ENCODE measurements at regions not wholly inside any gene's neighbourhood (a gene's known extent, or its start where the extent isn't known, plus 50 kb on each side); places are given as distances from the start of the nearest gene placed in this dataset.

- peak in 1 of 3 experiments; percentile 12 for DNase-seq
Observed at GRCh38 chr5:175163586-175164275, 280.3 kb downstream of the DRD1 start.

DNA sequence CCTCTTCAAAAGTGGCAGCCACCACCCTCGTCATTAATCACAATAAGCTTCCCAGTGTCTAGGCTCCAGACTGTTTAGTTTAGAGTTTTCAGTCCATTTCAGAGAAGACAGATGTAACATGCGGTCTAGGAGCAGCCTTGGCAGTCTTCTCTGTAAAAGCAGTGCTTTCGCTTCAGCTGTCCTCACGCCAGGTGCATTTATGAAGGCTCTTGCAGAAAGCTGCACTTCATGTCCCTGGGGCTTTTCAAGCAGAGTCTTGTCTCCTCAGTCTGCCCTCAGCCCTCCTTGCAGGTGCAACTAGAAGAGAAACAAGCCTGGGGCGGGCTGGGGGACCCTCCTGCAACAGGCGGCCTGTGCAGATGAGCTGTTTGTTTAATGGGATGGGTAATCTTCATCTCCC is 281.9 kb downstream of the DRD1 start:
- DNase-seq = peak; percentile 36 to 96 (median 86)

GRCh38 chr5:175159956-175160355 is 284.0 kb downstream of the DRD1 start:
- DNase-seq = no peak

DNA sequence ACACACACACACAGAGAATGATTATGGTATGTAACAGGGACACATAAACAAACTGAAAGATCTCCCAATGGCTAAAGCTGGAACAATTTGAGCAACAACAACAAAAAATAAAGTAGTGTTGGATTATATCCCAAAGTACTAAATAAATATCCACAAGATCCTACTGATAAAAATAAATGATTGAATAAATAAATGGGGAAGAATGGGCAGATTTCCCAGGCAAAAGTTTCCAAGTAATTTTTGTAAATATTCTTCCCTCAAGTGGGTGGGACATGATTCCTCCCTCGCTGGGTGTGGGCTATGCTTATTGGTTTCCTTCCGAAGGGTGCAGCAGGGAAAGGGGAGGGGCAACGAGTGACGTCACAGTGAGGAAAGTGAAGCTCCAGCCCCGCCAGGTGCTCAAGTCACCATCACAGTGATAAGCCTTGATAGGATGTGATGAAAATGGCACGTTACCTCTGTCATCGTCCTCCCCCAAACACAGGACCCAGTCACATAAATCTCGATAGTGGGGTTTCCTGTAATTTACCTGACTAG is 295.3 kb downstream of the DRD1 start:
- DNase-seq = no peak

DNA sequence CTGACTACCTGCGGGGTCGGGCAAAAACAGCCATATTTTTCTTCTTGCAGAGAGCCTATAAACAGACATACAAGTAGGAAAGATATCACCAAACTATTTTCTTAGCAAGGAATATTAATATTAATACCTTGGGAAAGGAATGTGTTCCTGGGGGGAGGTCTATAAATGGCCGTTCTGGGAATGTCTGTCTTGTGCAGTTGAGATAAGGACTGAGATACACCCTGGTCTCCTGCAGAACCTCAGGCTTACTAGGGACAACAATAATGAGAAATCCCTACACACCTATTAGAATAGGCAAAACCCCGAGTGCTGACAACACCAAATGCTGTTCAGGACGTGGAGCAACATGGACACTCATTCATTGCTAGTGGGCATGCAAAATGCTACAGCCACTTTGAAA is 297.2 kb downstream of the DRD1 start:
- no peak for DNase-seq

GRCh38 chr5:175141421-175141820 is 302.6 kb downstream of the DRD1 start:
- no peak for DNase-seq

DNA sequence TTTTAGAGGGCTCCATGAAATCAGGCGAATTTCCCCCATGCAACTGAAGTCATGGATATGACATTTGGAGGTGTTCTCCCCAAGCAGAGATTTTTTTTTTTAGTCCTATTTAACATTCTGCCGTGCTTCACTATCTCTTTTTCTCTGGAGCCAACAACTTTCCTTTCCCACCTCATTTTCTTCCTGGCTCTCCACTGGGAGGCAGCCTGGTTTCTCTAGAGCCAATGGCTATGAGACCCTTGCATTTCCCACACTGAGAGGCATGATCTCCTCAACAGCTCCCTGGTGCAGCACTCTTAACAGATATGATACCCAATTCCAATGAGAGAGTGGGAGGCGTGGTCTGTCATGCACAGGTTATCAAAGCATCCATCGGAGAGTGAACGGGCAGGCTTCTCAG is 310.8 kb downstream of the DRD1 start:
- peak in 1 of 3 experiments; percentile 13 for DNase-seq

GRCh38 chr5:175131432-175131831 is 312.6 kb downstream of the DRD1 start:
- no peak for DNase-seq

DNA sequence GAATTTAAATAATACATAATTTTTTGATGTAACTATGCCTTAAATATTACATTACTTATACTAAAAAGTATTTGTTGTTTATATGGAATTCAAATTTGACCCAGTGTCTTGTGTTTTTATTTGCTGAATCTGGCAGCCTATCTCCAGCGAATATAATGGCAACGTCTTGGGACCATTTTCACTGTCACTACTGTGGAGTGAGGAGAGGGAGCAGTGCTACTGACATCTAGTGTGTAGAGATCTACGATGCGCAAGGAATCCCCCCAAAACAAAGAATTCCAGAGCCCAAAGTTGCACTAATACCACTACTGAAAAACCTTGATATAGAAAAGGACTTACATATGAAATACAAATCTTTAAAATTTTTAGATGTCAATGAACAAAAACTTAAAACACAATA is 314.4 kb downstream of the DRD1 start:
- DNase-seq = no peak

DNA sequence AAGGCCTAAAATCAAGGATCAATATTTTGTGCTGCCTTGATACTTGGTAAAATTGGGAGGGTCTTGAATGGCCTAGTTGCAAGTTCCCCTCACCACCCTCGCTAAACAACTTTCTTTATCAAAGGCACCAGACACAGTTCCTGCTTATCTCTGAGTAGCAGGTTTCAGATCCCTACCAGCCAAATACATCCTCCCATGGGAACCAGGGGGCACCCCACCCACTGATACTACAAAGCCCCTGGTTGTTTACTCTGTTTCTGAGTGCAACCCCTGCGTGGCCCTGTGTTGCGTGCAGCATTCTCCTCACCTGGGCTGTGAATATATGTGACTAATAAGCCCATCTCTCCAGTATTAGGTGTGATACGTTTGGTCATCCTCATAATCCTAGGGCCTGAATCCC is 314.9 kb downstream of the DRD1 start:
- no peak for DNase-seq

DNA sequence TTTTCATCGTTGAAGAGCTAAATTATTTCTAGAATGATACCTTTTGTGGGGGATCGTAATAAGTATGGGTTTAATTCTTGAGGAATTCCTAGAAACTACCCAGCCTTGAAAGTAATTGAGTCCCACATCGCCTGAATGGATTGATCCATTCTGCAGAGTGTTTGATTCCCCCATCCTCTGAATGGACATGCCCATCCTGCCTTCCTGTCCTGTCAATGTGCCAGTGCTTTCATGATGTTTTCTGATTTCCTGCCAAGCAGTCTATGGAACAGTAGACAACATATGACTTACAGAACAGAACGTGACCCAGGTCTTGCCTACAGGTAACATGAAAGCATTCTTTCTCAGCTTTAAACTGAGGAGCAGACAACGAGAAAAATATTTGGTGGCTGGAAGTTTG is 319.2 kb downstream of the DRD1 start:
- DNase-seq = no peak

- no peak for DNase-seq
Observed at GRCh38 chr5:175124251-175124813, 319.6 kb downstream of the DRD1 start.

DNA sequence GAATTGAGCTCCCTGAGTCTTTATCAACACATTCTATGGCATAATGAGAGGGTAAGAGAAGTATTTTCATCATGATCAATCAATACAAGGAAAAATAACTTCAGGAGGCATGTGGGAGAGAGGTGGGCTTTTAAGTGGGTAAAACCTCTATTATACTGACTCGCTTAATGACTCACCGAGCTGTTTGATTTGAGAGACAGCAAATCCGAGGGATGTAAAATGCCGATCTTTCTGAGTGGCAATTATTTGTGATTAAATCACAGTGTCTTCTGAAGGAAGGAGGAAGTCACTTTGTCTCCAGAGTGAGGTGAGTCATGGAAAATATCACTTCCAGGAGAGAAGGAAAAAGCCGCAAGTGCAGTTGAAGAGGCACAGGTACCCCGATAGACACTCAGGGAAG is 320.4 kb downstream of the DRD1 start:
- DNase-seq = peak in 1 of 3 experiments; percentile 1

DNA sequence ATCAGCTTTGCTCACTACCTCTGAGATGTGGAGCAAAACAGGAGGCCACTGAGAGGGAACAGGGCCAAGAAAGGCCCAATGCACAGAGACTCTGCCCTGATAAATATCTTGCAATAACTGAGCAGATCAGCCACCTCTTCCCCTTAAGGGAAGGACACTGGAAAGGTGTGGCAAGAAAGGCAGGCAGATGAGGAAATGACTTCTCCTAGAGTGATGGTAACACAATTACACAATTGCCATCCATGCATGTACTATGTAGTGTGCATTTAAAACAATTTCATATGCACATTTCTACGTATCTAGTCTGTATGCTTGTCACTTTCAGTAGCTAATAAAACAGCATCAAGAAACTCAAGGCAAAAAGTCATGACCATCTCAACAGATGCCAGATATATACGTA is 322.5 kb downstream of the DRD1 start:
- DNase-seq = no peak

- no peak for DNase-seq
Observed at GRCh38 chr5:175120412-175120811, 323.6 kb downstream of the DRD1 start.

DNA sequence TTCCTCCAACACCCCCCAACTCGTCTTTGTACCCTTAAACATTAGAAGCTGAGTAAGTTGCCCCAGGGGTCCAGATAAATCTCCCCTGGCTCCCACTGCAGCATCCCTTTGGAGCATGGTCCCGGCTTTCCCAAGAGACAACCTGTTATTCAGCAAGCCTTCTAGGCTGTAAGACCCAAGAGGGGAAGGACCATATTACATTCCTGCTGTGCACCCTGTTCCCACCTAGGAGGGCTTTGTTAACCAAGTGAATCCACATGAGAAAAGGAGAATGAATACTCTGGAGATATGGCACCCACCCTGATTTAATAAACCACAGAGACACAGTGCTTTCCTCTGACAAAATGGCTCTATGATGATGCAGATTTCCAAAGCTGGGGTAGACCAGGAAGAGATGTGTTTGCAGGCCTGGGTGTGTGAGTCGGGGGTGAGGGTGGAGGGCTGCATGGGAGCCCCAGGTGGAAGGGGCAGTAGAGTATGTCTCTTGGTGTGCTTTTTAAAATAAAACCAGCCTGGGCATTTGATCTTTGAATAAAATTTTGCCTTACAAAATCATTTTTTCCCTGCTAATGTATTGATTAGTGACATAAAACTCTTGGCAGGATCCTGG is 325.2 kb downstream of the DRD1 start:
- no peak for DNase-seq

DNA sequence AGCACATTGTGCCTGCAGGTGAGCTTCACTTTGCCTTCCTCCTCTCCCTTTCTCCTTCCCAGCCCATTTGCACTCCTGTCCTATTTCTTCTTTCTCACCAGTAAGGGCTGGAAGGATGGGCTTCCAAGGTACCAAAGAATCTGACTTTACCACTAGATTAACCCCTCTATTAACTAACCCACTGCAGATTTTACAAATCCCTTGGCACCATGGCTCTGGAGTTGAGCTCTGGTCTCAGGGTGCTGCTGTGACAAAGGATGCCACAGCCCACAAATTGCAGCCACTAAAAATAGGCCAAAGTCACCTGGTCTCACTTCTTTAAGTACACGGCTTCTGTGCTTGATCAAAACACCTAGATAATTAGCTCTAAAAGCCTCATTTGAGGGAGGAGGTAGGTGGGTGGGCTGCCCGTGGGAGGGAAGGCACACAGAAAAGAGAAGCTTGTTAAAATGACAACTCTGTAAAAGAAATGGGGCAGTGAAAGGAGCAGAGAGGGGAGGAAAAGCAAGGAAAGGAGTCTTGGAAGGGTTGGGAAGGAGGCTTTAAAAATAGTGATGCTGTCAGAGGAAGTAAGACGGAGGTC is 327.4 kb downstream of the DRD1 start:
- DNase-seq = peak in 1 of 3 experiments; percentile 17

GRCh38 chr5:175115831-175116230 is 328.2 kb downstream of the DRD1 start:
- DNase-seq = no peak

DNA sequence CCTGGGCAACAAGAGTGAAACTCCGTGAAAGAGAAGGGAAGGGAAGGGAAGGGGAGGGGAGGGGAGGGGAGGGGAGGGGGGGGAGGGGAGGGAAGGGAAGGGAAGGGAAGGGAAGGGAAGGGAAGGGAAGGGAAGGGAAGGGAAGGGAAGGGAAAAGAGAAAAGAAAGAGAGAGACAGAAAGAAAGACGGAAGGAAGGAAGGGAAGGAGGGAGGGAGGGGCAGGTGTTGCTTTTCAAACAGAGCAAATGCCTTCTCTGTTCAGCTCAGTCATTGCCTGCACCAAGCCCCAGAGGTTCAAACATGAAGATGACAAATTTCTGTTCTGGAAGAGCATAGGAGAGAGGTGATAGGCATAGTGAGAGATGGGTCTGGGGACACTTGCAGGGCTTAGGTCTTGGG is 330.0 kb downstream of the DRD1 start:
- DNase-seq = no peak

DNA sequence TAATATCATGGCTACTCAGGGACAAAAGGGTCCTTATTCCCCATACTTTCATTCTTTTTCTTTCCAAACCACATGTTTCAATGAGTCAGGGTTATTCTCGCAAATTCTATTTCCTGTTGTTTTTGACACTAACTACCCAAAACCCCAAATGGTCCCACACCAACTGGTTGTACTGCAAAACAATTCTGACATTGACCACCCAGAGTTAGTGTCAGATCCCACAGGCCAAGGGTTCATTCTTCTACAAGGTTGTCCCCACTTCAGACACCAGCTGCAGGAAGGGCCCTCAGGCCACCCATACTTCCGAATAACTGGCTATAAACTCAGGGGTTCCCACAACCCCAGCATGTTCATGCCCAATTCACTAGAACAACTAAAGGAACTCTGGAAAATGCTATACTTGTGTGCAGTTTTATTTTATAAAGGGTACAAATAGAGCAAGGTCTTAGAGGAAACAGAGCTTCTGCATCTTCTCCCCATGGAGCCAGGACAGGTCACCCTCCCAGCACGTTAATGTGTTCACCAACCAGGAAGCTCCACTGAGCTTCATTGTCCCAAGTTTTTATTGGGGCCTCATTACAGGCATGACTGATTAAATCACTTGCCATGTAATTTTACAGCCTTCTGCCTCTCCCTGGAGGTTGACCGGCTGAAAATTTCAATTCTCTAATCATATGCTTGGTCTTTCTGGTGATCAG is 334.8 kb downstream of the DRD1 start:
- no peak for DNase-seq

DNA sequence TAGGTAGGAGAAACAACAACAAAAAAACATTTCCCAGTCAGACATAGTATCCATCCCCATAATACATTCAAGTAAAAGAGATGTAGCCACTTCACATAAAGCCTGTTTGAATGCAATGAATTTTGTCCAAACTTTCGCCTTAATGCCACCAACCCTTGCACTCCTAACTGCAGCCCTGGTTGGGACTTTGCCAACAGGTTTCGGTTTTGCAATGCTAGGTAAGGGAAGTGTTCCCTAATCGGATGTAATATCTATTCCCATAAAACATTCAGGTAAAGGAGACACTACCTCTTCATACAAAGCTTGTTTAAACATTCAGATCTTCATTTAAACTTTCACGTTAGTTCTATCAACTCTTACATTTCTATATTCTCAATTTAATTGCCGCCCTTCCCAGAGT is 336.1 kb downstream of the DRD1 start:
- no peak for DNase-seq

GRCh38 chr5:175107028-175107588 is 336.9 kb downstream of the DRD1 start:
- DNase-seq = peak in 1 of 3 experiments; percentile 52

DNA sequence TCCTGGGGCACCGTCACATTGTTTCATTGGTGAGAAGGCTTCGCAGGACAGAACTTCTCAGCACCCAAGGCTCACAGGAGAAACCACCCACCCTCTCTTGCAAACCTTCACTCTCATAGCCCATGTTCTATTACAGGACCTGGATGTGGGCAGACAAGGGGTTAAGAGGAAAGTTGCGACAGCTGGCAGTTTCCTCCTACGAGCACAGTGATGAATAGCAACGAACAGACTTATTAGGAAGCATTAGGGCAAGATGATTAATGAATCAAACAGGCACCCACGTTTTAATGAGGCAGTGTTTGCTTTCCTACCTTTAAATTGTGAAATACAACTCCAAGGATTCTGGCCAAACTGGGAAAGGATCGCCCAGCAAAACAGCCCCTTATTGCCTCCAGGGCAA is 339.3 kb downstream of the DRD1 start:
- peak in 2 of 3 experiments; percentile 32 to 73 for DNase-seq
